Astrocyte (in vitro differentiated cells and primary cell): ENCODE measurements at regions not wholly inside any gene's neighbourhood (a gene's known extent, or its start where the extent isn't known, plus 50 kb on each side); places are given as distances from the start of the nearest gene placed in this dataset.

Experiments used
- EZH2 ChIP-seq: IDR thresholded peaks from 2 replicates; pipeline ENCODE4 v1.6.1; 2012; ENCODE audit warnings: mild to moderate bottlenecking, low read length, inconsistent platforms; ENCODE audit not compliant: insufficient read depth
- TF ChIP-seq, protein P1 (sequence below): IDR thresholded peaks from 2 replicates; pipeline ENCODE4 v1.5.1; 2011; ENCODE audit warnings: low read depth, mild to moderate bottlenecking, inconsistent platforms, low read length, moderate library complexity; ENCODE audit not compliant: insufficient read depth

DNA sequence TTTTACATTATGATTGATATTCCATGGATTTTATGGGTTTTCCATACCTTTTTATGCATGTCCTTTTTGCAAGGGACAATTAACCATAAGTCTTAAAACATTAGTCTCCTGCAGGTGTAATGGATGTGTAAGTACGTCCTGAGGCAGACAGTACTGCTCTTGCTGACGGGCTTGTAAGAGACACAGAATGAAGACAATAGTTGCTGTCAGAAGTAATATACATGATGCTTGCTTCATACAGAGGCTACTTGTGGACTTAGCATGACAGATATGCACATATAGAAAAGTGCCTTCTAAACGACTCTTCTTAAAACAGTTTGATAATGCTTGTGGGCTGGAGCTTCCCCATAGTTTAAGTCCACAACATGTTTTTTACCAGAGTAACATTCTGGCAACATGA lies 182.7 kb downstream of the SPATA31D1 start:
- TF ChIP-seq, protein P1, sequence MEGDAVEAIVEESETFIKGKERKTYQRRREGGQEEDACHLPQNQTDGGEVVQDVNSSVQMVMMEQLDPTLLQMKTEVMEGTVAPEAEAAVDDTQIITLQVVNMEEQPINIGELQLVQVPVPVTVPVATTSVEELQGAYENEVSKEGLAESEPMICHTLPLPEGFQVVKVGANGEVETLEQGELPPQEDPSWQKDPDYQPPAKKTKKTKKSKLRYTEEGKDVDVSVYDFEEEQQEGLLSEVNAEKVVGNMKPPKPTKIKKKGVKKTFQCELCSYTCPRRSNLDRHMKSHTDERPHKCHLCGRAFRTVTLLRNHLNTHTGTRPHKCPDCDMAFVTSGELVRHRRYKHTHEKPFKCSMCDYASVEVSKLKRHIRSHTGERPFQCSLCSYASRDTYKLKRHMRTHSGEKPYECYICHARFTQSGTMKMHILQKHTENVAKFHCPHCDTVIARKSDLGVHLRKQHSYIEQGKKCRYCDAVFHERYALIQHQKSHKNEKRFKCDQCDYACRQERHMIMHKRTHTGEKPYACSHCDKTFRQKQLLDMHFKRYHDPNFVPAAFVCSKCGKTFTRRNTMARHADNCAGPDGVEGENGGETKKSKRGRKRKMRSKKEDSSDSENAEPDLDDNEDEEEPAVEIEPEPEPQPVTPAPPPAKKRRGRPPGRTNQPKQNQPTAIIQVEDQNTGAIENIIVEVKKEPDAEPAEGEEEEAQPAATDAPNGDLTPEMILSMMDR = no peak
- no peak for TF ChIP-seq EZH2
